Activated T-helper 1 cell treated with anti-CD3 and anti-CD28 coated beads, Interleukin-12 subunit alpha, Interleukin-12 subunit beta, Interleukin-2, Interleukin-4 antibody, amounts not matched to agents 30 ng/mL and 10 ng/mL and 1 ng/mL, durations not matched to agents 14 hours and 24 hours and 36 hours (primary cell): ENCODE measurements at regions not wholly inside any gene's neighbourhood (a gene's known extent, or its start where the extent isn't known, plus 50 kb on each side); places are given as distances from the start of the nearest gene placed in this dataset.

Experiments used
- DNase-seq: peaks from one replicate; pipeline ENCODE4 v3.0.0; 2021; ENCODE audit warnings: low spot score
- H3K27ac Mint-ChIP-seq: one replicate; pipeline ENCODE4 v1.8.0; 2021; ENCODE audit warnings: mild to moderate bottlenecking, mixed read lengths
- H3K27me3 Mint-ChIP-seq: one replicate; pipeline ENCODE4 v1.8.0; 2022; ENCODE audit warnings: mild to moderate bottlenecking, moderate library complexity, mixed read lengths; ENCODE audit not compliant: insufficient read depth
- H3K36me3 Mint-ChIP-seq: one replicate; pipeline ENCODE4 v1.8.0; 2021; ENCODE audit warnings: low read depth, mixed read lengths
- H3K4me1 Mint-ChIP-seq: one replicate; pipeline ENCODE4 v1.8.0; 2021; ENCODE audit warnings: low read depth, mixed read lengths
- H3K4me3 Mint-ChIP-seq: one replicate; pipeline ENCODE4 v1.8.0; 2021; ENCODE audit warnings: mild to moderate bottlenecking, moderate library complexity, mixed read lengths
- H3K9me3 Mint-ChIP-seq: one replicate; pipeline ENCODE4 v1.8.0; 2021; ENCODE audit warnings: mixed read lengths
- intact Hi-C: fragments of 100-400 bp; cut with micrococcal nuclease; formaldehyde crosslinking; loops from one replicate; pipeline ENCODE4 v1.15.1; 2024

GRCh38 chr6:113732384-113732966, 124.7 kb upstream of the MARCKS start:
- no peaks in the 10 kb centered on the region for H3K27me3 Mint-ChIP-seq
- no peak overlapping the region for H3K4me3 Mint-ChIP-seq
- H3K27ac Mint-ChIP-seq, result no peak overlapping the region
- intact Hi-C loops, result no loop called here
- no peaks in the 10 kb centered on the region for H3K36me3 Mint-ChIP-seq
- no peaks in the 10 kb centered on the region for H3K4me1 Mint-ChIP-seq
- H3K9me3 Mint-ChIP-seq, result no peaks in the 10 kb centered on the region
- no peak for DNase-seq

DNA sequence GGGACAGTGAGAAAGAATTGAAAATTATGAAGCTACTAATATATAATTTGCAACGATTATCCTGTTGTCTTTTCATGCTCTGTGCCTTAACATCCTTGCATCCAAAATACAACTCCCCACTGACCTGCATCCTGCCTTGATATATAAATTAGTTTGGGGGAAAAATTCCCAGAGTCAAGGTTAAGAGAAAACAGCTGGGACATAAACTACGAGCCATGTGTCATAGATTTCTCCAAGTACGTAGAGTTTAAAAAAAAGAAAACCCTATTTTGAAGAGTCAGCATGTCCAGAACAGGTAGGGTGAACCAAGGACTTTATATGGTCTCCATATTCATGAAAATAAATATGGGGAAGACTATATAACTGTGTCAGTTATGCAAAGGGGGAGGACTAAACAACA, 123.8 kb upstream of the MARCKS start:
- intact Hi-C loops, result no loop called here
- no peaks in the 10 kb centered on the region for H3K27me3 Mint-ChIP-seq
- no peak for DNase-seq
- H3K9me3 Mint-ChIP-seq, result no peaks in the 10 kb centered on the region
- H3K27ac Mint-ChIP-seq, result no peak overlapping the region
- no peak overlapping the region for H3K4me3 Mint-ChIP-seq
- H3K4me1 Mint-ChIP-seq, result no peaks in the 10 kb centered on the region
- H3K36me3 Mint-ChIP-seq, result no peaks in the 10 kb centered on the region

GRCh38 chr6:113734982-113735381, 122.2 kb upstream of the MARCKS start:
- H3K9me3 Mint-ChIP-seq, result no peaks in the 10 kb centered on the region
- no peak for DNase-seq
- H3K4me1 Mint-ChIP-seq, result no peaks in the 10 kb centered on the region
- intact Hi-C loops, result no loop called here
- H3K36me3 Mint-ChIP-seq, result no peaks in the 10 kb centered on the region
- H3K27me3 Mint-ChIP-seq, result no peaks in the 10 kb centered on the region
- H3K27ac Mint-ChIP-seq, result no peak overlapping the region
- no peak overlapping the region for H3K4me3 Mint-ChIP-seq

DNA sequence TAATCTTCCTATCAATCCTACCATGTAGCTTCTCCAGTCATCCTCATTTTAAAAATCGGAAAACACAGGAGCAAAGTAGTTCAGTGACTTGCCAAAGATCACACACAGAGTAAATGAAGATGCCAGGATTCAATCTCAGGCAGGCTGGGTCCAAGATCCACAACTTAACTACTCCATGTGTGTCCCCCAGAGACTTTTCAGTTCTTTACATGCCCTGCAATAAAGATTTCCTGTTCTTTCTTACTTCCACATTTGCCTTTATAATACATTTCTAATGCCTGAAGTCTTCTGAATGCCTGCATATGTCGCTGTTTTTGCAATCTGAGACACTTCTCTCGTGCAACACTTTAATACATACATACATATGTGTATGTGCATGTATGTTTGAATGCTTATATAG, 121.7 kb upstream of the MARCKS start:
- Mint-ChIP-seq H3K27me3 (no peaks in the 10 kb centered on the region), H3K9me3 (no peaks in the 10 kb centered on the region), H3K4me1 (no peaks in the 10 kb centered on the region), H3K4me3 (no peak overlapping the region), H3K27ac (no peak overlapping the region), H3K36me3 (no peaks in the 10 kb centered on the region)
- intact Hi-C loops, result no loop called here
- no peak for DNase-seq

GRCh38 chr6:113736978-113737377, 120.2 kb upstream of the MARCKS start:
- intact Hi-C loops, result no loop called here
- no peaks in the 10 kb centered on the region for H3K27me3 Mint-ChIP-seq
- H3K9me3 Mint-ChIP-seq, result no peaks in the 10 kb centered on the region
- no peaks in the 10 kb centered on the region for H3K36me3 Mint-ChIP-seq
- H3K4me1 Mint-ChIP-seq, result no peaks in the 10 kb centered on the region
- DNase-seq, result no peak
- H3K27ac Mint-ChIP-seq, result no peak overlapping the region
- H3K4me3 Mint-ChIP-seq, result no peak overlapping the region

DNA sequence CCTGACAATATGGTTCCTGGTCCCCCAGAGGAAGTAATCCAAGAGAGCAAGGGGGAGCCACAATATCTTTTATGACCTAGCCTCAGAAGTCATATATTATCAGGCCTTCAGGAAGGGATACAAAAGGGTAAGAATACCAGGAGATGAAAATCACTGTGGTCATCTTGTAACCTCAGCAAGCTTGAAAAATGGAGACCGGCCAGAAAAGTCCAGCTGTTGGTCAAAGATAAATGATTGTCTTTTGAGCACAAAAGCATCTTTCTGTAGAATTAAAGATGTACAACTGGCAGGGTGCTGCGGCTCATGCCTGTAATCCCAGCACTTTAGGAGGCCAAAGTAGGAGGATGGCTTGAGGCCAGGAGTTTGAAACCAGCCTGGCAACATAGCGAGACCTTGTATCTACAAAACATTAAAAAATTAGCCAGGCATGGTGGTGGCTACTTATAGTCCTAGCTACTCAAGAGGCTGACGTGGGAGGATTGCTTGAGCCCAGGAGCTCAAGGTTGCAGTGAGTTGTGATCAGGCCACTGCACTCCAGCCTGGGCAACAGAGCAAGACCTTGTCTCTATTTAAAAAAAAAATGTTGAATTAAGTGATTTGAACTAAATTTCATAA, 118.0 kb upstream of the MARCKS start:
- Mint-ChIP-seq H3K36me3 (no peaks in the 10 kb centered on the region), H3K27ac (no peak overlapping the region), H3K27me3 (no peaks in the 10 kb centered on the region), H3K4me1 (no peaks in the 10 kb centered on the region), H3K4me3 (no peak overlapping the region), H3K9me3 (no peaks in the 10 kb centered on the region)
- DNase-seq, result no peak
- intact Hi-C loops, result no loop called here

GRCh38 chr6:113741651-113742050, 115.5 kb upstream of the MARCKS start:
- H3K4me1 Mint-ChIP-seq, result no peaks in the 10 kb centered on the region
- intact Hi-C loops, result no loop called here
- no peaks in the 10 kb centered on the region for H3K27me3 Mint-ChIP-seq
- DNase-seq, result no peak
- H3K4me3 Mint-ChIP-seq, result no peak overlapping the region
- H3K36me3 Mint-ChIP-seq, result no peaks in the 10 kb centered on the region
- no peak overlapping the region for H3K27ac Mint-ChIP-seq
- H3K9me3 Mint-ChIP-seq, result no peaks in the 10 kb centered on the region

DNA sequence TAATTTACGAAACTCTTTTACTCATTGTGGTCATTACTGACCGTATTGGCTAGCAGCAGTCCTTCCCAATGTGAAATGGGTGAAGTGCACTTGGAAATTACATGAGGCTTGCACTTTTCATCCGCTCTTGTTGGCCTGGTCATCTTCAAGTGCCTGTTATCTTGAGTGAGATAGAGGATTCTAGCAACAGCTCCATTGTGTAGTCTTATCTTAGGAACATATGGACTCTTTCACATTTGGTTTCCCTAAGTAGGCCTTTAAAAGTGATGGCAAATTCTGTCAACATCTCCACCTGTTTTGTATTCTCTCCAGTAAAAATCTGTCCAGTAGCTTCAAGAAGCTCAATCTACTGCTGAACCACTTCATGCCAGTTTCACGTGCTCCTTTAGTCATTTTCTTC, 114.8 kb upstream of the MARCKS start:
- Mint-ChIP-seq H3K4me3 (no peak overlapping the region), H3K27me3 (no peaks in the 10 kb centered on the region), H3K4me1 (no peaks in the 10 kb centered on the region), H3K36me3 (no peaks in the 10 kb centered on the region), H3K9me3 (no peaks in the 10 kb centered on the region), H3K27ac (no peak overlapping the region)
- intact Hi-C loops, result no loop called here
- no peak for DNase-seq

DNA sequence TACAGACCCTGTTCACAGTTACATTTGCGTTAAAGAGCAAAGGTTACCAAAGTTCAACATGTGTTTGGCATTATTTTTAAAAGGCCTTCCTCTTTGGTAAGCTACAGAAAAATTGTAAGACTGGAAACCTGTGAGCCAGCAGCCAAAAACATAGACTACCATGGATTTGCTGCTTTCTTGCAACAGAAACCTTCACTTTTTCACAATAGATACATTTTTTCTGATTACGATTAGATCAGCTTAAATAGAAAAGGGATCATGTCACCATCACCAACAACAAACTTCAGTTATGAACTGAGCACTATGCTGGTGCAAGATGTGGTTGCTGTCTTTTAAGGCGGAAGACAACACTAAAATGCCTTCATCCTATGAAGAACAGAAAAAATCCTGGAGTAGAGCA, 112.3 kb upstream of the MARCKS start:
- Mint-ChIP-seq H3K4me1 (no peaks in the 10 kb centered on the region), H3K4me3 (no peak overlapping the region)

DNA sequence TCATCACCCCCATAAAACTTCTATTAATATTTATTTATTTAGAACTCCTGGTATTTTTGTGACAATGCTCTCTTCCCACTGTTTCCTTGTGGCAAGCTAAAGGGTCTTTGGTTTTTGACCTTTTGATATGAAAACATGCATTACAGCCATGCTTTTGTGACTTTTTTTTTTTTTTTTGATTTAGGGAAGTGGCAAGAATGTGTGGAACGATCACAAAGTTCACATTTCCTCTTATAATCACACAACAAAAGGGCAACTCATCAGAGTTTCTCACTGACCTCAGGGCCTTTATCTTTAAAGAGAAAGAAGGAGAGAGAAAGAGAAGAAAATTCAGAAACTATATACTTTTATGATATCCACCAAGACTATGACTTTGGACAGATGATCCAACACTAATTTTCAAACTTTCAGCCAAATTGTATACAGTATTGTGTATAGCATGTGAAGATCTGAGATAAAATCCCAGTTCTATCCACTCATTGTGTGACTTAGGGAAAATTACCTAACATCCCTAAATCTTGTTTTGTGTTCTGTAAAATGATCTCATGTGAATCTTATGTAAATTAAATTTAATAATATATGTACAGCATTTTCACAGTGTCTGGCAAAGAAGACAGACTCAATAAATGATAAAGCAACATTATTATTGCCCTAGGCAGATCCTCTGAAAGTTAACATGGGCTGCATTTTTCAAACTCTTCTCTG, 106.8 kb upstream of the MARCKS start:
- H3K9me3 Mint-ChIP-seq, result no peaks in the 10 kb centered on the region
- H3K27ac Mint-ChIP-seq, result no peak overlapping the region
- H3K4me3 Mint-ChIP-seq, result no peak overlapping the region
- no peaks in the 10 kb centered on the region for H3K27me3 Mint-ChIP-seq
- DNase-seq, result no peak
- no peaks in the 10 kb centered on the region for H3K4me1 Mint-ChIP-seq
- intact Hi-C loops, result no loop called here
- no peaks in the 10 kb centered on the region for H3K36me3 Mint-ChIP-seq

More for the DNA sequence above, 112.3 kb upstream of the MARCKS start:
- no peaks in the 10 kb centered on the region for H3K9me3 Mint-ChIP-seq
- intact Hi-C loops, result no loop called here
- no peaks in the 10 kb centered on the region for H3K36me3 Mint-ChIP-seq
- no peaks in the 10 kb centered on the region for H3K27me3 Mint-ChIP-seq
- H3K27ac Mint-ChIP-seq, result no peak overlapping the region
- DNase-seq, result no peak

- no peaks in the 10 kb centered on the region for H3K4me1 Mint-ChIP-seq
- no peak overlapping the region for H3K4me3 Mint-ChIP-seq
- no peak for DNase-seq
- H3K27ac Mint-ChIP-seq, result no peak overlapping the region
- intact Hi-C loops, result no loop called here
- no peaks in the 10 kb centered on the region for H3K27me3 Mint-ChIP-seq
- no peaks in the 10 kb centered on the region for H3K36me3 Mint-ChIP-seq
- H3K9me3 Mint-ChIP-seq, result no peaks in the 10 kb centered on the region
Observed at GRCh38 chr6:113754291-113754690, 102.9 kb upstream of the MARCKS start.

DNA sequence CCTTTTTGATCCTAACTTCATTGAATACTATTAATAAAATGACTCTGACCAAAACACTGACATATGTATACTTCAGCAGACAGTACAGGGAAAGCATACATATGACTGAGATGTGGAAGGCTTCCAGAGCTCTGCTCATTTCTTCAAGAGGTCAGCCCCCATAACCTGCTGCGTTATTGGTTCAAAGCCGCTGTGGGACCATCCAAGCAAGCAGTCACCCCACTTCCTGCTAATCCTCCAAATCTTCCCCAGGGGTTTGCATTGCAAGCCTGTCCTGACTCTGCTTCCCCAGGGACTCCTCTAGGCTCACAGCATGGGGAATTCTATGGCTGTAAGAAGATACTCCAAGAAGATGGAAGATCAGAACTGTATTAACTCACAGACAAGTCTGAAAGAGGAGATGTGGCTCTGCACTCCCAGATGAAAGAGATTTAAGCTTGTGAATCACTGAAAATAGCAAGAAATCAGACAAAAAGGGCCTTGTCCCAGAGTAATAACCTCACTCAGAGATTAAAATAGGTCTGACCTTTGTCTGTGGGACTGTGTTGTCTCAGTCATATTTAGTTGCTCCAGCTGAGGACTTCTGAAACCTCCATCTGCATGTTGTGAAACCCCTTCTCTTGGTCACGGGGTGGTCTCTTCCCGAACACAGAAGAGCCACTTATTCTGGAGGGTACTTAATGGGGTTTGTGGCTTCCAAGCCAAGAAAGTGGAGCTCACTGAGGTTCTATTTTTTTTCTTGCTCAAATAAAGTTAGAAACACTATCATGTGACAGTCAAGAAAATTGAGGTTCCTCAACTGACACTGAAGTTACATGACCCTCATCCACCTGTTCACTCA, 101.5 kb upstream of the MARCKS start:
- no peaks in the 10 kb centered on the region for H3K9me3 Mint-ChIP-seq
- DNase-seq, result no peak
- H3K36me3 Mint-ChIP-seq, result no peaks in the 10 kb centered on the region
- H3K4me3 Mint-ChIP-seq, result no peak overlapping the region
- no peaks in the 10 kb centered on the region for H3K27me3 Mint-ChIP-seq
- intact Hi-C loops, result no loop called here
- no peak overlapping the region for H3K27ac Mint-ChIP-seq
- H3K4me1 Mint-ChIP-seq, result no peaks in the 10 kb centered on the region

- Mint-ChIP-seq H3K4me1 (no peaks in the 10 kb centered on the region), H3K27ac (no peak overlapping the region), H3K9me3 (no peaks in the 10 kb centered on the region), H3K4me3 (no peak overlapping the region), H3K27me3 (no peaks in the 10 kb centered on the region), H3K36me3 (no peaks in the 10 kb centered on the region)
- intact Hi-C loops, result no loop called here
- no peak for DNase-seq
Observed at GRCh38 chr6:113756290-113756665, 100.9 kb upstream of the MARCKS start.
